ENCODE measurements at regions not wholly inside any gene's neighbourhood (a gene's known extent, or its start where the extent isn't known, plus 50 kb on each side); places are given as distances from the start of the nearest gene placed in this dataset.

DNA sequence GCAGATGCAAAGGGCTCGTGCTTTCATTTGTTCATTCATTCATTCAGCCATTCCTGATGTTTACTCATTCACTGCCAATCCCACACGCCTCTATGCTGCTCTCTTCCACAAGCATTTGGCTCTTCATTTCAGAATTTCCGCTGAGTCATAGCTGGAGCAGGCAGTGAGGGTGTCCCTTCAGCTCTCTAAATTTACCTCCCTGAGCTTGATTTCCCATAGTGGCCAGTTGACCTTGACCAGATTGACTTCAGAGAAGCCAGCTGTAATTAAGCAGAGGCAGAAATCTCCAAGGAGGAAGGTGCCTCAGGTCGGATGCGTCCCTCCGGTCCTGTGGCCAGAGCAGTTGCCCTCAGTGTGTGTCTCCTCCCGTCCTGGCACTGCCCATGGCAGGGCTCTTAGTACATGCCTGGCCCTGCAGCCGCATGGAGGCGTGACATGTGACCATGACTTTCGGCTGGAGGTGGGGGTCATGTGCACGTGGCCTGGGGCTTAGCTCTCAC is 267.2 kb upstream of the ECI2 start (continued):
- TF ChIP-seq, protein P1, sequence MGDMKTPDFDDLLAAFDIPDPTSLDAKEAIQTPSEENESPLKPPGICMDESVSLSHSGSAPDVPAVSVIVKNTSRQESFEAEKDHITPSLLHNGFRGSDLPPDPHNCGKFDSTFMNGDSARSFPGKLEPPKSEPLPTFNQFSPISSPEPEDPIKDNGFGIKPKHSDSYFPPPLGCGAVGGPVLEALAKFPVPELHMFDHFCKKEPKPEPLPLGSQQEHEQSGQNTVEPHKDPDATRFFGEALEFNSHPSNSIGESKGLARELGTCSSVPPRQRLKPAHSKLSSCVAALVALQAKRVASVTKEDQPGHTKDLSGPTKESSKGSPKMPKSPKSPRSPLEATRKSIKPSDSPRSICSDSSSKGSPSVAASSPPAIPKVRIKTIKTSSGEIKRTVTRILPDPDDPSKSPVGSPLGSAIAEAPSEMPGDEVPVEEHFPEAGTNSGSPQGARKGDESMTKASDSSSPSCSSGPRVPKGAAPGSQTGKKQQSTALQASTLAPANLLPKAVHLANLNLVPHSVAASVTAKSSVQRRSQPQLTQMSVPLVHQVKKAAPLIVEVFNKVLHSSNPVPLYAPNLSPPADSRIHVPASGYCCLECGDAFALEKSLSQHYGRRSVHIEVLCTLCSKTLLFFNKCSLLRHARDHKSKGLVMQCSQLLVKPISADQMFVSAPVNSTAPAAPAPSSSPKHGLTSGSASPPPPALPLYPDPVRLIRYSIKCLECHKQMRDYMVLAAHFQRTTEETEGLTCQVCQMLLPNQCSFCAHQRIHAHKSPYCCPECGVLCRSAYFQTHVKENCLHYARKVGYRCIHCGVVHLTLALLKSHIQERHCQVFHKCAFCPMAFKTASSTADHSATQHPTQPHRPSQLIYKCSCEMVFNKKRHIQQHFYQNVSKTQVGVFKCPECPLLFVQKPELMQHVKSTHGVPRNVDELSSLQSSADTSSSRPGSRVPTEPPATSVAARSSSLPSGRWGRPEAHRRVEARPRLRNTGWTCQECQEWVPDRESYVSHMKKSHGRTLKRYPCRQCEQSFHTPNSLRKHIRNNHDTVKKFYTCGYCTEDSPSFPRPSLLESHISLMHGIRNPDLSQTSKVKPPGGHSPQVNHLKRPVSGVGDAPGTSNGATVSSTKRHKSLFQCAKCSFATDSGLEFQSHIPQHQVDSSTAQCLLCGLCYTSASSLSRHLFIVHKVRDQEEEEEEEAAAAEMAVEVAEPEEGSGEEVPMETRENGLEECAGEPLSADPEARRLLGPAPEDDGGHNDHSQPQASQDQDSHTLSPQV (IDR thresholded peaks at IDR 0.05): no peak
- peak; percentile 89 for TF ChIP-seq MAFK (IDR thresholded peaks at IDR 0.05; ENCODE audit: low read length)
- peak; percentile 92 for TF ChIP-seq NFE2L1 (tag; IDR thresholded peaks at IDR 0.05; ENCODE audit: borderline replicate concordance, low read depth)
- TF ChIP-seq, protein P2, sequence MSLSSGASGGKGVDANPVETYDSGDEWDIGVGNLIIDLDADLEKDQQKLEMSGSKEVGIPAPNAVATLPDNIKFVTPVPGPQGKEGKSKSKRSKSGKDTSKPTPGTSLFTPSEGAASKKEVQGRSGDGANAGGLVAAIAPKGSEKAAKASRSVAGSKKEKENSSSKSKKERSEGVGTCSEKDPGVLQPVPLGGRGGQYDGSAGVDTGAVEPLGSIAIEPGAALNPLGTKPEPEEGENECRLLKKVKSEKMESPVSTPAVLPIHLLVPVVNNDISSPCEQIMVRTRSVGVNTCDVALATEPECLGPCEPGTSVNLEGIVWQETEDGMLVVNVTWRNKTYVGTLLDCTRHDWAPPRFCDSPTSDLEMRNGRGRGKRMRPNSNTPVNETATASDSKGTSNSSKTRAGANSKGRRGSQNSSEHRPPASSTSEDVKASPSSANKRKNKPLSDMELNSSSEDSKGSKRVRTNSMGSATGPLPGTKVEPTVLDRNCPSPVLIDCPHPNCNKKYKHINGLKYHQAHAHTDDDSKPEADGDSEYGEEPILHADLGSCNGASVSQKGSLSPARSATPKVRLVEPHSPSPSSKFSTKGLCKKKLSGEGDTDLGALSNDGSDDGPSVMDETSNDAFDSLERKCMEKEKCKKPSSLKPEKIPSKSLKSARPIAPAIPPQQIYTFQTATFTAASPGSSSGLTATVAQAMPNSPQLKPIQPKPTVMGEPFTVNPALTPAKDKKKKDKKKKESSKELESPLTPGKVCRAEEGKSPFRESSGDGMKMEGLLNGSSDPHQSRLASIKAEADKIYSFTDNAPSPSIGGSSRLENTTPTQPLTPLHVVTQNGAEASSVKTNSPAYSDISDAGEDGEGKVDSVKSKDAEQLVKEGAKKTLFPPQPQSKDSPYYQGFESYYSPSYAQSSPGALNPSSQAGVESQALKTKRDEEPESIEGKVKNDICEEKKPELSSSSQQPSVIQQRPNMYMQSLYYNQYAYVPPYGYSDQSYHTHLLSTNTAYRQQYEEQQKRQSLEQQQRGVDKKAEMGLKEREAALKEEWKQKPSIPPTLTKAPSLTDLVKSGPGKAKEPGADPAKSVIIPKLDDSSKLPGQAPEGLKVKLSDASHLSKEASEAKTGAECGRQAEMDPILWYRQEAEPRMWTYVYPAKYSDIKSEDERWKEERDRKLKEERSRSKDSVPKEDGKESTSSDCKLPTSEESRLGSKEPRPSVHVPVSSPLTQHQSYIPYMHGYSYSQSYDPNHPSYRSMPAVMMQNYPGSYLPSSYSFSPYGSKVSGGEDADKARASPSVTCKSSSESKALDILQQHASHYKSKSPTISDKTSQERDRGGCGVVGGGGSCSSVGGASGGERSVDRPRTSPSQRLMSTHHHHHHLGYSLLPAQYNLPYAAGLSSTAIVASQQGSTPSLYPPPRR (CRISPR knock-in tag; IDR thresholded peaks at IDR 0.05; ENCODE audit: borderline replicate concordance): no peak
- peak; percentile 64 for TF ChIP-seq ESRRA (IDR thresholded peaks at IDR 0.05; ENCODE audit: borderline replicate concordance, low read depth)
- TF ChIP-seq ZNF24 (IDR thresholded peaks at IDR 0.05): peak; percentile 95
- 0 out of 2 replicates have a peak, but pooled peaks have one; percentile 28 for TF ChIP-seq EP300 (IDR thresholded peaks at IDR 0.05; ENCODE audit: low read length)
- TF ChIP-seq NEUROD1 (IDR thresholded peaks at IDR 0.05; ENCODE audit: borderline replicate concordance, low read depth, low read length, partially characterized antibody): no peak
- TF ChIP-seq ARID1B (IDR thresholded peaks at IDR 0.05): peak; percentile 30; the same call in 1 of the 2 replicates

All from K562 (cell line).